GM12865 (cell line): ENCODE measurements at regions not wholly inside any gene's neighbourhood (a gene's known extent, or its start where the extent isn't known, plus 50 kb on each side); places are given as distances from the start of the nearest gene placed in this dataset.

Source experiments
- DNase-seq: peaks from one replicate; pipeline ENCODE4 v3.0.0; 2010; ENCODE audit warnings: low read depth
- H3K4me3 ChIP-seq: 2 replicates; pipeline ENCODE4 v1.5.1; 2011; ENCODE audit warnings: mild to moderate bottlenecking, low read depth, low read length, control low read depth
- CTCF ChIP-seq: IDR thresholded peaks from 2 replicates; pipeline ENCODE4 v1.5.1; 2011; ENCODE audit warnings: low read length, control low read depth, low read depth, inconsistent platforms; ENCODE audit not compliant: insufficient read depth; ENCODE audit errors: missing control alignments

GRCh38 chr12:76152181-76152807 lies 67.8 kb upstream of the NAP1L1 start:
- H3K4me3 ChIP-seq: no peak overlapping the region
- no peak for TF ChIP-seq CTCF
- DNase-seq: peak; percentile 75

GRCh38 chr12:76144245-76144549 lies 59.7 kb upstream of the NAP1L1 start:
- DNase-seq: peak; percentile 52
- no peak overlapping the region for H3K4me3 ChIP-seq
- no peak for TF ChIP-seq CTCF

GRCh38 chr12:76143343-76144244 lies 59.1 kb upstream of the NAP1L1 start:
- peak overlapping the region; percentile 13; the same call in 1 of the 2 replicates for H3K4me3 ChIP-seq
- TF ChIP-seq CTCF: no peak
- DNase-seq: peak; percentile 87

GRCh38 chr12:76142305-76142704 lies 57.8 kb upstream of the NAP1L1 start:
- H3K4me3 ChIP-seq: no peak overlapping the region
- no peak for TF ChIP-seq CTCF
- no peak for DNase-seq

GRCh38 chr12:76138656-76139055 lies 54.2 kb upstream of the NAP1L1 start:
- no peak overlapping the region for H3K4me3 ChIP-seq
- no peak for DNase-seq
- no peak for TF ChIP-seq CTCF

- no peak overlapping the region for H3K4me3 ChIP-seq
- TF ChIP-seq CTCF: no peak
Observed at GRCh38 chr12:76137606-76138005, 53.1 kb upstream of the NAP1L1 start.

More at GRCh38 chr12:76137606-76138005, 53.1 kb upstream of the NAP1L1 start:
- DNase-seq: no peak
